NCI-H1105 treated with DMSO at 0.1 percent for 48 hours (cell line): ENCODE measurements at regions not wholly inside any gene's neighbourhood (a gene's known extent, or its start where the extent isn't known, plus 50 kb on each side); places are given as distances from the start of the nearest gene placed in this dataset.
A peak's percentile ranks its signal among the peaks of the same experiment; 100 is the strongest.
"Not testable (repeated sequence)": the region's sequence is repeated elsewhere in the genome, so short reads cannot be mapped to it uniquely, and the experiment has no call there.

Experiments
- DNase-seq: peaks from one replicate; lab custom pipeline; 2025; lab: John Stamatoyannopoulos, UW

DNA sequence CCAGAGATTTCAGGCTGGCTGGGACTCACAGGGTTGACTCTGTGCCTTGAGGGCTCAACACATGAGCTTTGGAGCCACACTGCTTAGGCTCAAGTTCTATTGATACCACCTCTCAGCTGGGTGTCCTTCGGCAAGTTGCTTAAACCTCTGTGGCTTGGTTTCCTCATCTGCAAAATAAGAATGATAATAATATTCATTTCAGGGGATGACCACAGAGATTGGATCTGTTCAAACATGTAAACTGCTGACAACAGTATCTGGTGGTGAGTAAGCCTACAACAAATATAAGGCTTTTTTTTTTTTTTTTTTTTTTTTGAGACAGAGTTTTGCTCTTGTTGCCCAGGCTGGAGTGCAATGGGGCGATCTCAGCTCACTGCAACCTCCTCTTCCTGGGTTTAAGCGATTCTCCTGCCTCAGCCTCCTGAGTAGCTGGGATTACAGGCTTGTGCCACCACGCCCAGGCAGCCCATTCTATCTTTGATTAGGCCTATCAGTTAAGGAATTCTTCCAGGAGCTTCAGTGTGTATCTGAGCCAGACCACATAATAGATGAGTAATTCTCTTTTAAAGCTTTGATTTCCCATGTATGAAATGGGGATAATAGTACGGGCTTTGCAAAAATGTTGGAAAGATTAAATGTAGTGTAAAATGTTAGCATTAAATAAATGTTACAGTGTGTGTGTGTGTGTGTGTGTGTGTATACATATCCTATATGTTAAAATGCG is 437.6 kb downstream of the PRDM2 start:
- no peak for DNase-seq

DNA sequence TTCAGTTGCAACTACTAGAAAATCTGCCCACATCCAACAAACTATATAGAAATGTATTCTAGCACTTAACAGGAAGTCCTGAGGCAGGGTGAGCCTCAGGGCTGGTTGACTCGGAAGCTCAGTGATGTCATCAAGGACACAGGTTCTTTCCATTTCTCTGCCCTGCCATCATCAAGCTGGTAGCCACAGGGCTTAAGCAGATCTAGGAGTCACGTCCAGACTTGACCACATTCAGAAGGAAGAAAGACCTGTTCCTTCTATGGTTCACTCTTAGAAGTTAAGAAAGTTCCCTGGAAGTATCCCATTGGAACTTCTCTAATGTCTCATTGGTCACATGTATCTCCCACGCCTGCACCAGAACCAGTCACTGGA is 438.1 kb downstream of the PRDM2 start:
- DNase-seq: no peak

DNA sequence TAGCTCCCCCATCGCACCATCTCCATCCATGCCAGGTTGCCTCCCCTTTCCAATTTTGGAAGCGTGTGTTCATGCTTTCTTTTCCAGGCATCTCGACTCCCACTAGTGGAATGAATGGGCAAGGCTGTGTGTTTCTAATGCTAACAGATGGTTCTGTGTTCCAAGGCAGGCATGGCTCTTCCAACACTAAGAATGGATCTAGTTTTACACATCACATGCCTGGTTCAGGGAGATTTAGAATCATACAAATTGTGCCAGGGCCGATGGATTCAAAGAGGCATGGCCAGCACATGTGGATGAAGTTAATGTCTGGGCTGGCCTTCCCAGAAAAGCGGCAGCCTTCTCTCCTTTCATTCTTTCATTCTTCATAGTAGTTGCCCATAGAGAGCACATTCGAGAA is 438.7 kb downstream of the PRDM2 start:
- no peak for DNase-seq

DNA sequence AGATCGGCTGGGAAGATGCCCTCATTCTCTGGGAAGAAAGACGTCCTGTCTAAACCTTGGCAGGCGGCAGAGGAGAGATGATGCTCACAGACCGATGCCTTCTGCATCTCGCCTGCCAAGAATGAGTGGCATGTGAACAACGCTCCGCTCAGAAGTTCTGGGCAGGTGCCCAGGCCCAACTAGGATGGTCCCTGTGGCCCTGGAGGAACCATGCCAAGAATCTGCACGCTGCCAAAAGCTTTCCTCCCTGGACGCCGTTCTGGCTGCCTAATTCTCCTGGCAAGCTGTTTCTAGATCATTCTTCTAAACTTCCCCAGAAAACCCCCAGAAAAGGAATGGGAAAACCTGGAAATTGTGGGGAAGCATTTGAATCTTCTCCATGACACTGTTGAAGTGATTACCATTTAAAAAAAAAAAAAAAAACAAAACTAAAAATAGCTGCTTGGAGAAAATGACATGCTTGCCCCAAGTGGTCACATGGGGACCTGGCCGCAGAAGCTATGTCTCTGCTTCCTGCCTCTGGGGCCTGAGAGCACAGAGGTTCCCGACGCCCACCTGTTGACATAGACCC is 440.9 kb downstream of the PRDM2 start:
- peak; percentile 20 for DNase-seq

DNA sequence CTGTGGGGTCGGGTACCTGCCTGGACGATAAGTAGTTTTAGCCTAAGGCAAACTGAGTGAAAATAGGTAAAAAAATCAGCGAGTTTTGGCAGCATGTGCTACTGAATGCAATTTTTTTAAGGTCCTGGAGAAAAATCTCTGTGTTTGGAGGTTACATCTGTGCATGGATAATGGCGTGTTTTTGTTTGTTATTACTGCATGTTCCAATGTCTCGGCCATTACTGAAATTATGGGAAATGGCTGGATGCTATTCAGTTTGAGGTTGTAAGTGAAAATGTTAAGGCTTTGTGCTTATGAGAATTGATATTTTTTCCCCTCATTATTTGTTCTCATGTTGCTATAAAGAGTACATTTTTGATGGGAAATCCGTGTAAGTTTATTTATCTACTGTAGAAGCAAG is 441.7 kb downstream of the PRDM2 start:
- DNase-seq: no peak

DNA sequence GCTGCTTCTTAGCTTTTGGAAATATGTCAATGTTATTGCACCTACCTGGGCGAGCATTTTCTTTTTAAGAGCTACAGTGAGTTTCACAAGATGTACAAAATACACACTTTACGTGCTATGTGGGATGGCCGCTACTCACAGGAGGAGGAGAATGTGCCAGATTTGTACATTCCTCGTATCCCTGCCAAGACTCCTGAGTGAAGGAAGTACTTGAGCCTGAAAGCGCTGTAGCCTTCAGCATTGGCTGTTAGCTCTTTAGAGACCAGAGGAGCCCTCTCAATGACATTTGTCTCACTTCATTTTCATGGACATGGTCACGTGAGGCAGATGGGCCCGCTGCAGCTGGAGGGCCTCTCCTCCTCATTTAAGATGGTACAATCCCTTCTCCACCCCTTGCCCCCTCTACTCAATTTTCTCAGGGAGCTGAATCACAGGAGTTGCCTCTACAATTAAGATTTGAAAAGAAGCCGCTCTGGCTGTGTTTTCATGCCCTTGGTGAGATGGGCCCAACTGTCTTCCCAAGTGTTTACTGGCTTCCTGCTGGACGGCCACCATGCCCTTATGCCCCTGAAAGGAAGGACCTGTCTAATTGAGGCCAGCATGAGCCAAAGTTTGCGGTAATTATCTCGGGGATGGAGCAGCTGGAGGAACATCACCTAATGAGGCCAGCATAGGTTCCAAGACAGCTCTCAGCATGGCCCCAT is 442.6 kb downstream of the PRDM2 start:
- peak; percentile 17 for DNase-seq

DNA sequence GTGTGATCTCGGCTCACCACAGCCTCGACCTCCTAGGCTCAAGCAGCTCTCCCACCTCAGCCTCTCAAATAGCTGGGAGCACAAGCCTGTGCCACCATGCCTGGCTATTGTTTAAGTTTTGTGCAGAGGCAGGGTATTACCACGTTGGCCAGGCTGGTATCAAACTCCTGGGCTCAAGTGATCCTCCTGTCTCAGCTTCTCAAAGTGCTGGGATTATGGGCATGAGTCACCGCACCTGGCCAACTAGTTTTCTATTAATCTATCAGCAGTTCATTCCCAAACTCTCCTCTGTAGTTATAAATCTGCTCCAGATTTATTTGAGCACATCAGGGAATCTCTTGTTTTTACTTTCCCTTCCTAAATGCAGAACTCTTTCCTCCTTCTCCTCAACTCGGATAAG is 443.8 kb downstream of the PRDM2 start:
- DNase-seq: no peak

DNA sequence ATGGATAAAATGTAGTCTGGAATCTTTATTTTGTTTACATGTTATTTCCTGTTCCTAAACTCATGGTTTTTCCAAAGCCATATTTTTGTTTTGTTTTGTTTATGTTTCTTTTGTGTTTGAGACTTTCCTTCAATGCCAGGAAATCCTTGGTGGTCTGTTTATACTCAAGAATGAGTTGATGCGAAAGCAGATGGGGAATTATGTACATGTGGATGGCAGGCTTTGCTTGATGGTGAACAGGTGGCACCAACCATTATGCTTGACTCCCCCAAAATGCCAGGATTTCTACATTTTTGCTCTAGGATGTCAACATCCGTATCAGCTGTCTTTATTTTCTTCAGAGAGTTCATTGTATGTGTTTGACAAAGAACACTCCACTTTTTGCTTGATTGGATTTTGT is 448.5 kb downstream of the PRDM2 start:
- no peak for DNase-seq

DNA sequence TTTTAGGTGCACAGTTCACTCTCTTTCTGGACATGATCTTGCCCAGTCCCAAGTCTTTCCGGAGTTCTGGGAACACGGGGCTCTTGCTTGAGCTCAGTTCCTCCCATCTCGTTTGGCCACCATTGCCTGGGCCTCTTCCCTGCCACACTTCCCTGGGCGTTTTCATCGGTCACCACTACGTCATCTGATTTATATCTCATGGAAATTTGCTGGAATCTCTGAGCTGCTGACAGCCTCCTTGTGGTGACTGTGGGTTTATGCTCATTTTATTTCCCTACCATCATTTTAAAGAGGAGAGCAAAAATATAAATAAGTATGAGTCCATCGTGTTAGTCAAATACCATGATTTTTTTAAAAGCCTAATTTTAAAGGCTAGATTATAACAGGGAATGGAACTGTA is 449.1 kb upstream of the KAZN start:
- DNase-seq: no peak

DNA sequence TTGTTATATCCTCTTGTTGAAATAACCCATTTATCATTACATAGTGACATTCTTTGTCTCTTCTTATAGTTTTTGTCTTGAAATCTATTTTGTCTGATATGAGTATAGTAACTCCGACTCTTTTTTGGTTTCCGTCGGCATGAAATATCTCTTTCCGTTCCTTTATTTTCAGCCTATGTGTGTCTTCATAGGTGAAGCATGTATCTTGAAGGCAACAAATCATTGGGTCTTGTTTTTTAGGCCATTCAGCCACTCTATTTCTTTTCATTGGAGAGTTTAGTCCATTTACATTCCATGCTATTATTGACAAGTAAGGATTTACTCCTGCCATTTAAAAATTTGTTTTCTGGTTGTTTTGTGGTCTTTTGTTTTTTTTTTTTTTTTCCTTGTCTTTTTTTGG is 441.9 kb upstream of the KAZN start:
- DNase-seq: no peak

DNA sequence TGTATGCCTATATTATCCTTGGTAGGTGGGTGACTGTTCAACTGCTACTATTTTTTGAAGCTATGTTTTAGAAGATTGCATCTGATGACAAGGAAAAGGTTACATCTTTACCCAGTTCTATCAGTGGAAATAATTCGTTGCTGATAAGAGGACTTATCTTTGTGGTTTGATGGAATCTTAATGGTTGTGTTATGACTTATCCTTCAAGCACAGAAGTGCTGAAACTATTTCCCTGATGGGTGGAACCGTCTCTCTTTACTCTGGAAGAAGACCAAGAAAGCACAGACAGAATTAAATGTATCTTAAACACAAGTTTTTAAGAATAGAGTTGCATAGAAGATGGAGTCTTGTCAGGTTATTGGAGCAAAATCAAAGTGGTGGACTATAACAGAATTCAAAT is 437.7 kb upstream of the KAZN start:
- no peak for DNase-seq

DNA sequence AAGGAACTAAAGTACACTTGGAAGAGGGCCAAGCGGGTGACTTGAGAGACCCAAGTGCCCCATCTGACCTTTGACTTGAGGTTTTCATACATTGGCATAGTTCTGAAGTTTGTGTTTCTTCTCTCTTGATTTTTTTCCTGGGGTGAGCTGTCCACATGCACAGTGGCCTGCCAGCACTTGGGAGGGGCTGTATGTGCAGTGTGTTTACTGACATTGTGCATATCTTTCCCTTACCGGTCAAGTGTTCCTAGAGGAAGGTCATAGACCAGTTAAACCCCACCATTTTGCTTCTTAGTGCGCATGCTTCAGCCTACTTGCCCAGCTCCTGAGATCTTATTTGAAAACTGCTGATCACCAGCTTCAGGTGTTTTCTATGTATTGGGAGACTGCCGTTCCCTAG is 435.2 kb upstream of the KAZN start:
- DNase-seq: no peak

DNA sequence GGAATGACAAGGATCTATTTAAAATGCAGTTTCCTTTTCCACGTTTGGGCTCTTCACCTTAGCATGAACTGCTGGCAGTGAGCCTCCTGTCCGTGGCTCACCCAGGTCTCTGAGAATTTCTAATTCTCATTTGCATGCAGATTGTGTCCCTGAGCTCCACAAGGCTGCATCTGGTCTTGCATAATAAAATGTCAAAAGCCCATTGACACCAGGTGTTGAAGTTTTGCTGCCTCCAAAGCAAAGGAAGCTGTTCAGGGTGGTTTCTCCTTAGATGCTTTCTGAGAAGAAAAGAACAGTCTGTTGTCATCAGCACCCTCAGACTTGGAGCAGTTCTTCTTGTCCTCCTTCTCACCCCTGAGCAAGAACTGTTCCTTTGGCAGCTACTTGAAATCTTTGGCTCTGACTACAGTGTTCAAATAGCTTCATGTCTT is 433.1 kb upstream of the KAZN start:
- DNase-seq: no peak

DNA sequence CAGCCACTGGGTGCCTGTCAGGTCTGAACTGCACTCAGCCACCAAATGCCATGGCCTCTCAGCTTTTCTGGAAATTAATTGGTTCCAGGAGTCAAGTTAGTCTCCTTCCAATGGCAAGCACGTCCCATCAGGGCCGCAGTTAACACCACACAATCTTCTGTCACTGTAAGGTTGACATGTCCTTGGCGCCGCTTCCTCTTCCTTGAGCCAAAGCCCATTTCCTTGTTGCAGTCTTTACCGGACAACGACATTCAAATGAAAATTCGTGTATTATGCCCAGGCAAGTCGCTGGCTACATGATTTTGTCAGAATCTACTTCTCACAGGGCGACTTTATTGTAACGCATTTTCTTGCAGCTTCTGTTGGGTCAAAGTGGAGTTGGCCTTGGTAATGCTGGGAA is 430.6 kb upstream of the KAZN start:
- no peak for DNase-seq

DNA sequence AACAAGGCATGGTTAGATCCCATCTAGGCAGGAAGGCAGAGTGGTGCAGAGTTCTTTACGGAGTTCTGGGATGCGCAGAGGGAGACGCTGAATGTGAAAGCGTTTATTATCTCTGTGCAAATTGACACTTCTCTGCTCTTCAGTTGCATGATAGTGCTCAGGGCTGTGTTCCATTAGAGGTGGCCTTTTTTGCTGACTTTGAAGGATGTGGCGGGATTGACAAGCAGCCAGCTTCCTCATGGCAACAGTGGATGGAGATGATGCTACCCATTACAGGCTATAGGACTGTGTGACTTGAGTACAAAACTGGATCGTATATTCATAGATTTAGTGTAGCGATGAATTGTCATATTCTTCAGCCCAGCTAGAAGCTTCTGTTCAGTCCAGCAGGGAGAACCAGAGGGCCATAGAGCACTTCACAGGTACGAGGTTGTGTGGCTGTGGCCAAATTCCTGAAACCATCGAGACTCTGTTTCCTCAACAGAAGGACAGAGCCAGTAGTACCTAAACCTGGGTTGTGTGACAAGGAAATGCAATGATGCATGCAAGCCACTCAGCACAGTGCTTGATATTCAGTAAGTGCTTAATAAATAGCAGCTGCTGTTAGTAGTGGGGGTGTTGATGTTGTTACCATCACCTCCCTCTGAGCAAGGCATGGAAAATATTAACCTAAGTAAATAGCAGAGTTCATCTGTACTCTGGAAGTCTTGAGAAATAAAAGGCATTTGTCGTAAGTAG is 430.0 kb upstream of the KAZN start:
- no peak for DNase-seq

DNA sequence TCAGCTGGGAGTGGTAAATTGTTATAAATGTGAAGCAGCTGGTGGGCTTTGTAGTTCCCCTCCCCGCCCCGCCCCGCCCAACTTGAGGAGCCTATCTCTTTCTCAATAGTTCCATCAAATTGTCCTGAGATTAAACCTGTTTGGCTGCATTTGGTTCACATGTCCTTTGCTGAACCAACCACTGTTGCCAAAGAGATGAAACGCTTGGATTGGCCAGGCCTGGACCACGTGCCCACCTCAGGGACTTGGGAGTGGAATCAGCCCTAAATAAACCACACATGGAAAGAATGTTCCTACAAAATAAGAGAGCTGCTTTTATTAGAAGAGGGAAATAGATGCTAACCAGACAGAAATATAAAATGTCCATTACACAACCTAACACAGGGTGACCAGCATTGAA is 424.9 kb upstream of the KAZN start:
- DNase-seq: no peak

DNA sequence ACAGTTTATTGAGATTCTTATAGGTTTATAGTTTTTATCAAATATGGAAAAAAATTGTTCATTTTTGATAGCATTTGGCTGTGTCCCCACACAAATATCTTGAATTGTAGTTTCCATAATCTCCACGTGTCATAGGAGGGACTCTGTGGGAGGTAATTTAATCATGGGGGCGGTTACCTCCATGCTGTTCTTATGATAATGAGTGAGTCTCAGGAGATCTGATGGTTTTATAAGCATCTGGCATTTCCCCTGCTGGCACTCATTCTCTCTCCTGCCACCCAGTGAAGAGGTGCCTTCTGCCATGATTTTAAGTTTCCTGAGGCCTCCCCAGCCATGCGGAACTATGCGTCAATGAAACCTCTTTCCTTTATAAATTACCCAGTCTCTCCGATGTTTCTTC is 420.6 kb upstream of the KAZN start:
- not testable (repeated sequence) for DNase-seq

DNA sequence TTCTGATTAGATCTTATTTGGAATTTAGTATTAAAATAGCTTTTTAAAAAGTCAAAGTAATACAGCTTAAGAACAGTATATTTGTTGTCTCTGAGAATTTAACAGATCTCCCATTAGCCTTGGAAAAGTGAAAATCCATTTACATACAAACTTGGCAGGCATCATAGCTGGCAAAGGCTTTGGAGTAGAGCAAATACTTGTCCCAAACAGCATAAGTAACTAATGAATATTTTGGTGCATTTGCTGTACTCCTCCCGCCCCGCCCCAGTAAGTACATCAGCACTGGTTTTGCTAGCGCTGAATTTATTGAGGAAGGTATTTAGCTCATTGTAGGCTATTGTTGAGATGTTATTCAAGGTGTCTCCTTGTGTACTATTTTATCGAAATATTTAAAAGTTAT is 417.7 kb upstream of the KAZN start:
- DNase-seq: no peak

DNA sequence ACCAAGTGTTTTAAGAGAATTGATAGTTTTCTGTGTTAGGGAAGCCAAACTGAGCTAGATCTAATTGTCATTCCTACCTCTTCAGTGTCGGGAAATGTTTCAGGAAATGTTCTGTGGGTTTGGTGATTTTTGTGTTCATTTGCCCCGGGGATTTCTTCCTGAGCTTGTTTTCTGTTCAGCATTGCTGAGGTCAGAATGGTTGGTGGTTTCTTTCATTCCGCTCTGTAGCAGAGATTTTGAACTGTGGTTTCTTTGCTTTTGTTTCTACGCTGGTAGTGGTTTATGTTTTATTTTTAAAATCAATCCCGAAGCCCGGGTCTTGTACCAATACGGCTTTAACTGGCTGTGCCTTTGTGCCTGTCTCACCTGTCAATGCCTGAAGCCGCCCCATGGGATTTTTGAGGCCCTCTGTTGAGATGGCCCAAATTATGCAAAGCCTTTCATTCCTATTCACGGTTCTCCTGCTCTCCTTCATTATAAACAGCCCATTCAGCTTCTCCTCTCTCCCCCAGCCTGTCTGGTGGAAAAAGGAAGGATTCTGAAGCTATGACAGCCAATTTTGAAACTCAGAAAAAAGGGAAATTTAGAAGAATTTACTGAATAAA is 417.2 kb upstream of the KAZN start:
- no peak for DNase-seq

DNA sequence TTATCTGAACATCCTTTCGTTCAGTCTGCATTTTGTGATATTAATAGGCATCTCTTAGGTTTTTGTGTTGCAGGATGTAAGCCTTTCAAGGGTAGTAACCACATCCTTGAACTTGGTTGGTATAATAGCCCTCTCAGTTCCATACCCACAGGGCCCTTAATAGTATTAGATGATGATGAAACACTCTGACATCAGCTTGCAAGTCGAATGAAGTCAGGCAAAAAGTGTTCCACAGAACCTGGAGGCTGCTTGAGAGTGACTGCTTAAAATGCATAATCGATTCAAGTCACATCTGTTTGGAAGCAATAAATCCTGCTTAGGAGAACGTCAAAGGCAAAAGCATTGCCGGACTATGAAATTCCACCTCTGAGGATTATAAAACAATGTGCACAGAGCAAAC is 415.6 kb upstream of the KAZN start:
- no peak for DNase-seq

DNA sequence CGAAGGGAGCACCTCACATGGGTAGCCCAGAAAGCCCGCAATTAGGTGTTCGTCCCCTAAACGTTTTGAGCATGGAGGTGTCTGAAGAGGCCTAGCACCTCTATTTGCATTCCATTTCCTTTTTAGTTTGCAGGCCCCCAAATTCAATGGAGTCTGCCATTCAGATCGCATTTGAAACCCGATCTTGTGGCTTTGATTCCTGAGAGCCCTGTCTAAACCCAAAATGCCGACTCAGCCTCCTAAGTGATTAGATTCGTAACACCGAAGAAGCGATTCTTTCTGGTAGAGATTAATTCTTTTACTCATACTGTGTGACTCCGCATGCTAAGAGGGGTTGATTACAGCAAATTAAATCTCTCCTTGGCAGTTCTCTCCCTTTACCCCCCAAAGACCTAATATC is 415.2 kb upstream of the KAZN start:
- DNase-seq: no peak

DNA sequence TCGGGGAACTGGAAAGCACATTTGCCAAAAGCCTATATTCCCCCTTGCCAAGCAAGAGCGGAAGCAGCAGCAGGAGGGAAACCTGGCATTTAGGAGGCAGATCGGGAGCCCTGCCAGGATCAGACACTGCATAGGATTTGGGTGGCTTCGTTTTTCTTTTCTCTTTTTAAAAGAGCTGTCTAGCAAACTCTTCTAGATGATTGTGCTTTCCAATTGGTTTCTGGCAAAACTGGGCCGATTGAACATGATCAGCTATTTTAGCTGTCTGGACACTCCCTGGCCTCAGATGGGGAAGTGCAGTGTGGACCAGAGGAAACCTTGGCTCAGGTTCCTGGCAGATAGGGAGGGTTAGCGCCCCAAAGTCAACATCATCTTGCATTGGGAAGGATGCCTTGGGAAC is 414.0 kb upstream of the KAZN start:
- no peak for DNase-seq

DNA sequence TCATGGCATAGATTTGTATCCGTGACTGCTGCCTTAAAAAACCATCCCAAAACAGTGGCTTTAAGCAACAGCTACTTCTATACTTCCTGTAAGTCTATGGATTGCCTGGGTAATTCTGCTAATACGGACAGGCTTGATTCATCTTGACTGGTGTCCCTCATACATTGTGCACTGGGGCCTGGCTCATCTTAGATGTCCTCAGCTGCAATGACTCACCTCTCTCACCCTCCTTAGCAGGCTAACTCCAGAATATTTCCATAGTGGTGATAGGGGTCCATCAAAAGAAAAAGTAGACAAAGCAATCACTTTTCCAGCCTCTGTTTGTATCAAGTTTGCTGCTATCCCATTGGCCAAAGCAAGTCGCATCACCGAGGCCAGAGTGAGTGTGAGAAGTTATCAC is 409.1 kb upstream of the KAZN start:
- DNase-seq: no peak
